GM18520 (cell line): ENCODE measurements at regions not wholly inside any gene's neighbourhood (a gene's known extent, or its start where the extent isn't known, plus 50 kb on each side); places are given as distances from the start of the nearest gene placed in this dataset.

Experiments used
- ATAC-seq: cut with Tn5 transposase; IDR thresholded peaks from one replicate; pipeline ENCODE4 v1.9.1; 2021; ENCODE audit not compliant: unreplicated experiment

DNA sequence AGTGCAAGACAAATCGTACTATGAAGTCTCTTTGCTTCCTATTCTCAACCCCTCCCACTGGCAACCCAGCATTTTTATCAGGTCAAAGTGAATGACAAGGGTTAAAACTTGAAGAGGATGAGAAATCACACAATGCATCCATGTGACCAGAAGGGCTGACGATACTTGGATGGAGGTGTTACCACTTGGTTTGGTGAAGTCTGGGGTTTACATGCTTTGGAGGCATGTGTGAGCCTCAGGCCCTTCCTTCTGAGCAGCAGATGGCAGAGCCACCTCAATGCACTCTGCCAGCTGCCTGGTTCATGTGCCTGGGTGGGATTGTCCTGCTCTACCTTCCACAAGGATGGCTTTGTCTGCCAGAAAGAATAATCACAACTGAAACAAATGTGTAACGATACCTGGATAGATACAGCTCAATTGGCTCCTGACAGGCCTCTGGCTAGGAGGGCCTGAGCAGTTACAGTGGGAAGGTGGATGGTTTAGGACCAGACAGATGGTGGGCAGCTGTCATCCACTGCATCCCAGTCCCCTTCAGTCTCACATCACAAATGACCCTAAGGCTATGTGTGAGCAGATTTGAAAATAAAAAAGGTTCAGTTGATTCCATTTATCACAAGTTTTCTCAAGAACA, 51.5 kb upstream of the CNIH3 start:
- ATAC-seq: no peak

DNA sequence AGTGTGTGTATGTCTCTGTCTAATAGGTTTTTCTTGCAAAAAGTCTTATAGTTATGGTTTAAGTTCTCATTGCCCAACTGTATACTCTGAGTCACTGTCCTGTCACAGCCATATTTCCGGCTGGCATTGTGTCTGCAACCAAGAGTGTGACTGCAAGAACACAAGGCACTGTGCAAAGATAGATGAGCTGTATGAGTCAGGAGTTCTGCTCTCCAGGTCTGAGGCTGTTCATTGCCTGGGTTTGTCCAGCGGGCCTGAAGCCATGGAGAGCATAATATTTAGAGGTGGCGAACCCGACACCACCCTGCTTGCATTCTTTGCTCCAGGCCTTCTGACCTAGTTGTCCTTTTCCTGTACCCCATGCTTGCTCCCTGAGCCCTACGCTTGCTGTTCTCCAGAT, 50.9 kb upstream of the CNIH3 start:
- ATAC-seq: no peak

DNA sequence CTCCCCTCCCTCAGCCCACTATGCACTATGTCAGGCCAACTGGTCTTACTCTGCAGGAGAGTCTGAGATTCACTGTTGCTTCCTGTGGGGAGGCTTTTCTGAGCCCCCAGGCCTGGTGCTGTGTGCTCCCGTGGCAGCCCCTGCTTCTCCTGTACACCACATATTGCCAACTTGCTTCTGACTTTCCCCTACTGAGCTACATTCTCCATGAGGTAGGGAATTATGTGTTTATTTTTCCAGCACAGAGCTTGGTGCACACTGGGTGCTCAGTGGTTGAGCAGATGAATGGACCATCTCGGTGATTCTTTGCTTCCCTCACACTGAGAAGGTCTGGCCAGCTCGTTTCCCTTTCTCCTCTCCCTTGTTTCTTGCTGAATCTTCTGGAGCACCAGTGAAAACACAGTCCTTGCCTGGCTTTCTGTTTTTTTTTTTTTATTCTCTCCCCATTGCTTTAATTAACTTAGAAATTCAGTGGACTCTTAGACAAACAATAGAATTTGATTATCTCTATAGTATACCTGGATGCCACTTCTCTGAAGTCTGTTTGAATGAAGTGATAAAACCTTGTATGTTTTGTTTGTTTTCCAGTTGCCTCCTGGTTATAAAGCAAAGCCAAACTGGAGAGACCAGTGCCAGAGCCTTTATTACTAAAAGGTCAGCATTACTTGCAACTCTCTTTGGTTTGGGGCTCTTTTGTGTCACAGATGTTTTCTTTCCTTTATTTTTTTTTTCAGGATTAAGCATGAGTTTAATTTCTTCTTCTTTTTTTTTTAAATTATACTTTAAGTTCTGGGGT, 50.3 kb upstream of the CNIH3 start:
- ATAC-seq: no peak
